Neuron (in vitro differentiated cells): ENCODE measurements at regions not wholly inside any gene's neighbourhood (a gene's known extent, or its start where the extent isn't known, plus 50 kb on each side); places are given as distances from the start of the nearest gene placed in this dataset.

ENCODE experiments used
- H2AFZ ChIP-seq: one replicate; pipeline ENCODE4 v1.6.1; 2013; ENCODE audit warnings: low read depth, mild to moderate bottlenecking, inconsistent platforms, low read length, moderate library complexity
- H3K27me3 ChIP-seq: one replicate; pipeline ENCODE4 v1.6.1; 2013; ENCODE audit warnings: low read length; ENCODE audit not compliant: insufficient read depth
- H3K36me3 ChIP-seq: one replicate; pipeline ENCODE4 v1.6.1; 2013; ENCODE audit warnings: low read length; ENCODE audit not compliant: insufficient read depth
- H3K4me1 ChIP-seq: one replicate; pipeline ENCODE4 v1.6.1; 2013; ENCODE audit warnings: low read length; ENCODE audit not compliant: insufficient read depth
- H3K4me3 ChIP-seq: 2 replicates; pipeline ENCODE4 v1.5.1; 2013; ENCODE audit warnings: mild to moderate bottlenecking, low read length, moderate library complexity
- H3K9me3 ChIP-seq: one replicate; pipeline ENCODE4 v1.6.1; 2013; ENCODE audit warnings: low read length

DNA sequence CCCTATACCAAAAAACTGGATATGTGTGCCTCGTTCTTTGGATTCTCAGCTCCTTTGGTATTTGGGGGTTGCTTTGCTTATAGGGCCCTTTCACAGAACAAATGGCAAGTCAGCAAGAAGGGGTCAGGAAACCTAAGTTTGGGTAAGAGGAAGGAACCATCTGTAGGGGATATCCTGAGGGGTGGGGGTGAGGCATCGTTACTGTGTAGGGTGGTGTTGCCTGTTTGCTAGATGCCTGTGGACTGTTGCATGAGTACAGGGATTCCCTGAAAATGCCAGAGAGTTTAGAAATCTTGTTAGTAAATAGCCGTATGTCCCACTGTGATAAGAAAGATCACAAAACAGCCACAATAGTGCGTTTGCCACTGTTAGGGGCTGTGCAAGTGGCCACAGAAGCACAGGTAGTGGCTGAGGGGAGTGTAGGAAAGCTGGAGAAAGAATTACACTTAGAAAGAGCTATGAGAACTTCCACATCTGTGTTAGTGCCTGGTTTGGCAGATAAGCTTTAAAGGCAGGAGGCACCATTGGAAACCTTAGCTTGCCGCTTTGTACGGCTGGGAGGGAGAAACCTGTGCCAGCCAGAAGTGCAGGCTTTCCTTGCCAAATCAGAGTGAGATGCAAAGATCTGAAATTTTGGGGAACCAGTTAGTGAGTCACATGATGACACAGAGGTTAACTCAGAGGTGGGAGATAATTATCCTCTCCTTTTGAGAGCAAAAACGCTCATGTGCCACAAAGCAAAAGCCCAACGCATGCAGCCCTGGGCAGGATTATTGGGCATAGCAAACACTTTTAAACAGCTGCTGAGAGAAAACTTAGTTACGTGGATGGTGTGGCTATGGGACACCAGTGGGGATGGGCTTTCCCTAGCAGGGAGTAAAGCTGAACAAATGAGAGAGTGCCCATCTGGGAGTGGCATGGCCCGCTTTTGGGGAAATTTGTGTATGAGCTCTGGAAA, 343.7 kb downstream of the ARAP2 start:
- no peaks in the 10 kb centered on the region for H3K9me3 ChIP-seq
- H2AFZ ChIP-seq: no peak overlapping the region
- no peaks in the 10 kb centered on the region for H3K4me1 ChIP-seq
- no peaks in the 10 kb centered on the region for H3K27me3 ChIP-seq
- no peak overlapping the region for H3K4me3 ChIP-seq
- H3K36me3 ChIP-seq: no peaks in the 10 kb centered on the region

DNA sequence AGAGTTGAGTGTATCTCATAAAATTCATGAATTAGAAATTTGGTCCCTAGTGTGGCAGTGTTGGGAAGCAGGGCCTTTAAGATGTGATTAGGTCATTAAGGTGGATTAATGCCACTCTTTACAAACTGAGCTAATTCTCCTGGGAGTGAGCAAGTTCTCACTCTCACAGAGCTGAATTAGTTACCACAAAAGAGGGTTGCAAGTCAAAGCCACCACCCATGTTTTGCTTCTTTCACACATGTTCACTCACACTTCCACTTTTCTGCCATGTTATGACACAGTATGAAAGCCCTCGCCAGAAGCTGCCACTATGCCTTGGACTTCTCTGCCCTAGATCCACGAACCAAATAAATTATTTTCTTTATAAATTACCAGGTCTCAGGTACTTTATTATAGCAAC, 332.1 kb downstream of the ARAP2 start:
- Histone ChIP-seq H3K27me3 (no peaks in the 10 kb centered on the region), H3K4me3 (no peak overlapping the region), H3K4me1 (no peaks in the 10 kb centered on the region), H2AFZ (no peak overlapping the region), H3K9me3 (no peaks in the 10 kb centered on the region), H3K36me3 (no peaks in the 10 kb centered on the region)

DNA sequence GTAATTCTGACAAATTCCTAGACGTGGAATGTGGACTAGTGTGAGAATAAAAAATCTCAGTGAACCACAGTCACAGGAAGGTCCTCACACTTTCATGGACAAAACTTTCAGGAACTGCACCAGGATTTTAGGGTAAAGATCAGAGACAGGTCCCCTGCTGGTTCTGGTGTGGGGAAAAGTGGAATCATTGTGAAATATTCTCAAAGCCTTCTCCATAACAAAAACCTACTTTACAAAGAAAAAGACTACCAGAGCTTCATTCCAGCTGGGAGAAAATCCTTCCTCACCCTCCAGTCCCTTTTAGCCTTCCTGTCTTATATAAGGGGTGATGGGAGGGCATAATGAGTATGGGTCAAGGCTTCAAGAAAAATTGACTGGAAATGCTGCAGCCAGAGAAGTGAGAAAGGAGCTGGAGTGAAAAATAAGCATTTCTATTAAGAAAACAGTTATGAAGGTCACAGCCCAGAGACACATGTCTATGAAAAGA, 325.8 kb downstream of the ARAP2 start:
- no peaks in the 10 kb centered on the region for H3K27me3 ChIP-seq
- no peak overlapping the region for H3K4me3 ChIP-seq
- H3K36me3 ChIP-seq: no peaks in the 10 kb centered on the region
- no peak overlapping the region for H2AFZ ChIP-seq
- no peaks in the 10 kb centered on the region for H3K9me3 ChIP-seq
- no peaks in the 10 kb centered on the region for H3K4me1 ChIP-seq

DNA sequence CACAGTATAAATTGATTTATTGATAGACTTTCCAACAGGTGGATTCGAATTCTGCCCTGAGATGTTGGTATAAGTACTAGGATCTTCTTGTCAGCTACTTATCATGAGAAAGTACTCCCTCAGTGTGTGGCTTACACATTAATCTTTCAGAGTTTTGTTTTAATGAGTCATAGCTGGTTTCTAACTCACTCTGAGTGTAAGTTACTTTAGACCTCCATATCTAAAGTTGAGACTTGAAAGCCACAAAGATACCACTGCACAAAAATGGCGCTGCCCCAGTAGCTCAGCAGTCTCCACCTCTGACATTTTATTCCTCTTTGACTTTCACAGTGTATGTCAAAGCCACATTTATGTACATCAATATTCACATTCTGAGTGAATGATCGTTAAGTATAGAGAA, 318.5 kb downstream of the ARAP2 start:
- H3K9me3 ChIP-seq: no peaks in the 10 kb centered on the region
- peaks cover 3% of the 10 kb centered on the region for H3K4me1 ChIP-seq
- H3K27me3 ChIP-seq: no peaks in the 10 kb centered on the region
- H3K36me3 ChIP-seq: no peaks in the 10 kb centered on the region
- no peak overlapping the region for H2AFZ ChIP-seq
- H3K4me3 ChIP-seq: no peak overlapping the region

DNA sequence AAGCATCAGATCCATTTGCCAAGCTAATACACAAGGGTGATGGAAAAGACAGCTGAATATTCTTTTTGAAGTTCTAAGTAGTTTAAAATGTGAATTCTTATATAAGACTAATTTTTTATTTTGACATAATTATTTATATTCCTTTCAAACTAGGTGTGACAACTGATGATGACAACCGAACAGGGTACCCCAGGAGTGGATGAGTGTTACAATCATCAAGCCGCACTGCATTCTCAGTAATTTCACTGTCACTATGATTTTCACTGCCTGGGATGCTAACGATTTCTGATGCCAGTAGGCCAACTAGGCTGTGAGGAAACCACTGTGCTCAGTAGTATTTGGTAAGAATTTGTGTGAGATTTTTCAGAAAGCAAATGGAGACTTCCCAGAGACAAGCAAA, 317.5 kb downstream of the ARAP2 start:
- Histone ChIP-seq H3K9me3 (no peaks in the 10 kb centered on the region), H3K36me3 (no peaks in the 10 kb centered on the region), H3K4me1 (peaks cover 3% of the 10 kb centered on the region), H3K4me3 (no peak overlapping the region), H3K27me3 (no peaks in the 10 kb centered on the region), H2AFZ (no peak overlapping the region)

DNA sequence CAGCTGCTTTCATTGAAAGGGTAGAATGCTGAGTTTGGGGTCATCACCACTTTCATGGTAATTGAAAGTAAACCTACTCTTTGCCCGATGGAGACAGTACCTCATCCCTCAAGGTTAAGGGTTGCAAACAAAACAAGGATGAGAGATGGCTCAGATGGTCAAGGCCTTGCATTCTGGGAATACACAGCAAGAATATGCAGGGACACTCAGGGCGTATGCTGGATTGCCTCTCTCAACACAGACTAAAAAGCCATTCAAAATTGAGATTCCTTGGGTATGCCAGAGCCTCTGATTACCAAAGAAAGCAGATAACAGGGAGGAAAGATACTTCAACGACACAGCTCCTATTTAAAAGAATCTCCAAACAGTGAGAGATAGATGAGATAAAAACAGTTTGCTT, 310.4 kb downstream of the ARAP2 start:
- Histone ChIP-seq H2AFZ (no peak overlapping the region), H3K9me3 (no peaks in the 10 kb centered on the region), H3K4me3 (no peak overlapping the region), H3K4me1 (peaks cover 10% of the 10 kb centered on the region), H3K36me3 (no peaks in the 10 kb centered on the region), H3K27me3 (no peaks in the 10 kb centered on the region)

DNA sequence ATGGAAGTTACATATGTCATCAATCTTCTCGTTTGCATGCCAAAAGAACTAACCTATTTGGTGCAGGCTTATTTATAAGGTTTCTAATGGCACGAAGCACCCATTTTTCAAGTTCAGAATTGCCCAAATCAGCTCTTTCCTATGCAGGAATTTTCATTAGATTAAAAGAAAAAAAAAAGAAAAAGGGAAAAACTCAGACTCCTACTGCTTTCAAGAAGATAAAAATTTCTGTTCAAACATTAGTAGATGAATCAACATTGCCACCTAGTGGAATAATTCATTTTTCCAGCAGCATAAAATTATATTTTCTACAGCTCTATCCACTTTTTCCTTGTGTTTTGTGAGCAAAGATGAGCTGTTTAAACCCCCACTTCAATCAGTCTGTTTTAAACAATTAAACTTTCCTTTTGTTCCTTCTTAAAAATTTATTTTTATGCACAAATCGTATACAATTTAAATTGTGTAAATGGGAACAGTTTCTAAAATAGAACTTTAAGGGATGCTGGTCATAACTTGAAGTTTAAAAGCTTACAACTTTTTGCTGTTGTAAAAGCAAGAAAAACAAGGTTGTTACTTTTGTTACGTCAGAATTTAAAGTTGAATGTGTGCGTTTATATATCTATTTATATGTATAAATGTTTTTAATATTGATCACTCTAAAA, 309.9 kb downstream of the ARAP2 start:
- Histone ChIP-seq H3K9me3 (no peaks in the 10 kb centered on the region), H3K4me3 (no peak overlapping the region), H2AFZ (no peak overlapping the region), H3K36me3 (no peaks in the 10 kb centered on the region), H3K4me1 (peaks cover 8% of the 10 kb centered on the region), H3K27me3 (no peaks in the 10 kb centered on the region)

DNA sequence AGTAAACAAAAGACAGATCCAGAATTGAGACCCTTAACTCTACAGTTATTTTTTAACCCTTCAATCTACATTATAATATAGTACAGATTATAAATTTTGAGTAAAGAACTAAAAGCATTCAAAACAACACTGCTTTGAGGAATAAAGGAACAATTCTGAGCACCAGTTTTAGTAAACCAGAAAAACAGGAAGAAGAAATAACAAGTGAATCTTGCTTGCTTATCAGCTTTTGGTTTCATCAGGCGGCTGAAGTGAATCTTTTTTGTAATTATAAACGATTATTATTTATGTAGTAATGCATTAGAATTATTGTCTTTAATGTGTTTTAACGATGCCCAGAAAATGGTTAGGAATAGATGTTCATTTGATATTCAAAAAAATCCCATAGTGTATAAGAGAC, 305.4 kb downstream of the ARAP2 start:
- H3K4me3 ChIP-seq: no peak overlapping the region
- H2AFZ ChIP-seq: no peak overlapping the region
- H3K36me3 ChIP-seq: no peaks in the 10 kb centered on the region
- H3K9me3 ChIP-seq: no peaks in the 10 kb centered on the region
- H3K4me1 ChIP-seq: peaks cover 4% of the 10 kb centered on the region
- no peaks in the 10 kb centered on the region for H3K27me3 ChIP-seq

DNA sequence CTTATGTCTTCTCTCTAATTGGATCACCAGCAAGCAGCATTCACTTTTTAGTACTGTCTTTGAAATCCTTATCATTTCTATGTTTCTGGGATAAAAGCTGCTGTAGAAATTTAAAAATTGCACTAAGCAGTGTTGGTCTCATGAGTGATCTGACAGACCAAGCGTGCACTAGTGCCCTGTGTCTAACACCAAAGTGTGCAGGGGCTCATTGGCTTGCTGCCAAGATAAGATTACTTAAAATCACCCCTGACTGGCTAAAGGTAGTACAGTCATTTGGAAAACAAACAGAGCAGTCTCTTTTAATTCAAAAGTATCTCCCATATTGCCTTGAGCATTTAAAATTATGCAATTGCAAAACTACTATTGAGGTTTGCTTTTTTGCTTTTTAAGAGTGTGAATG, 304.6 kb downstream of the ARAP2 start:
- no peak overlapping the region for H3K4me3 ChIP-seq

DNA sequence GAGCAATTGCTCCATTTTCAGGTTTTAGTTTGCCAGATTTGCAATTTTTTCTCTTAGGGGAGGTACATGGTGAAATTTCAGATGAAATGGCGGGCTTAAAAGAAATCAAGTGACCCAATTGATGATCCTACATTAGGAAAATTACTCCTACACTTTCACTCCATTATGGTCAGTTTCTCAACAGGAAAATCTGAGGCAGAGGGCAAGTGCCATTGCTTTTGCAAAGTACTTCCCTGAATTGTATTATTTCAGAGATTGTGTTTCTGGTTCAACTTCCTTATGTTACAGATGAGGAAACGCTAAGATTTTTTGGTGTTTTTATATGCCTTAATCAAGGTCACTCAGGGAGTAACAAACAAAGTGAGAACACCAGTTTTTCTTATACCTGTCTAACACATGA, 302.2 kb downstream of the ARAP2 start:
- H3K4me1 ChIP-seq: no peaks in the 10 kb centered on the region
- no peak overlapping the region for H2AFZ ChIP-seq
- no peaks in the 10 kb centered on the region for H3K27me3 ChIP-seq
- H3K4me3 ChIP-seq: no peak overlapping the region
- H3K36me3 ChIP-seq: no peaks in the 10 kb centered on the region
- no peaks in the 10 kb centered on the region for H3K9me3 ChIP-seq

More for the DNA sequence above, 304.6 kb downstream of the ARAP2 start:
- H3K36me3 ChIP-seq: no peaks in the 10 kb centered on the region
- H2AFZ ChIP-seq: no peak overlapping the region
- no peaks in the 10 kb centered on the region for H3K4me1 ChIP-seq
- no peaks in the 10 kb centered on the region for H3K9me3 ChIP-seq
- no peaks in the 10 kb centered on the region for H3K27me3 ChIP-seq

DNA sequence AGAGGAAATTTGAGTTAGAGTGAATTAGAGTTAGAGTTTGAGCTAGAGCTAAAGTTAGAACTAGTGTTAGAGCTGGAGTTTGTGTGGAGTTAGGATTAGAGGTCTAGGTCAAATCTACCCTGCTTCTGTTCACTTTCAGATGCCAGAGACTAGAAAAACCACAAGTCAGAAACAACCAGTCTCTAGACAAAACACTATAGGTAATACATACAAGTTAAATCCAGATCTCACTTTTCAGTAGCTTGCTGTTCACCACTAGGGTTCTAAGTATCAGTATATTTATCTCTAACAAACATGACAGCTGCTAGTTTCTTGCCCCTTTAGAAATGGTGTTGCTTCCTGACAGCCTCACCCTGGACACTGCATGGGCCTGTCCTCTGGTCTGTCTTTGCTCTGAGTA, 300.7 kb downstream of the ARAP2 start:
- no peaks in the 10 kb centered on the region for H3K36me3 ChIP-seq
- H2AFZ ChIP-seq: no peak overlapping the region
- H3K4me1 ChIP-seq: no peaks in the 10 kb centered on the region
- no peaks in the 10 kb centered on the region for H3K27me3 ChIP-seq
- H3K4me3 ChIP-seq: no peak overlapping the region
- no peaks in the 10 kb centered on the region for H3K9me3 ChIP-seq

DNA sequence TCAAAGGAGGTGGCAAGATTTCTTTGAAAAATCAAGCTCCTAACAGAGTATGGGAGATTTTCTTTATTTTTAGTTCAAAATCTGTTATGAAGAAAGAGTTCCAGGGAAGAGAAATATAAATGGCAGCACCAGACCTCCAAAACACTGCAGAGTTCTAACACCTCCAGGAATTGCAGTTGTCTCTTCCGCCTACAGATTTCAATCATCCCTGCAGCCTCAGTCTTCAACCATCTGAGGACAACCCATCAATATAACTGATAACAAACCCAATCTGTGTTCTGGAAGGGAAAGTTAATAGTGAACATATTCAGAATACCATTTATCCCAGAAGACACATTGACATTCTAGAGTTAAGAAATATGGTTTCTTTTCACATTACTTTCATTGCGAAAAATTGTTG, 296.1 kb downstream of the ARAP2 start:
- no peaks in the 10 kb centered on the region for H3K4me1 ChIP-seq
- H3K36me3 ChIP-seq: no peaks in the 10 kb centered on the region
- H3K9me3 ChIP-seq: no peaks in the 10 kb centered on the region
- H3K4me3 ChIP-seq: no peak overlapping the region
- H2AFZ ChIP-seq: no peak overlapping the region
- no peaks in the 10 kb centered on the region for H3K27me3 ChIP-seq

DNA sequence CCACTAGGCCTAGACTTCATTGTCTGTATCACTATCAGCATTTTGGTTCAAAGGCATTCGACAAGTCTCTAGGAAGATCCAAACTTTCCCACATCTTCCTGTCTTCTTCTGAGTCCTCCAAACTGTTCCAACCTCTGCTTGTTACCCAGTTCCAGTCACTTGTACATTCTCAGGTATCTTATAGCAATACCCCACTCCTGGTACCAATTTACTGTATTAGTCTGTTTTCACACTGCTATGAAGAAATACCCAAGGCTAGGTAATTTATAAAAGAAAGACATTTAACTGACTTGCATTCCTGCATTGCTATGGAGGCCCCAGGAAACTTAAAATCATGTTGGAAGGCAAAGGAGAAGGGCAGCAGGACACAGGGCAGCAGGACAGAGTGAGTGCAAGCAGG, 293.9 kb downstream of the ARAP2 start:
- Histone ChIP-seq H3K27me3 (no peaks in the 10 kb centered on the region), H3K4me3 (no peak overlapping the region), H3K36me3 (no peaks in the 10 kb centered on the region), H3K9me3 (no peaks in the 10 kb centered on the region), H2AFZ (no peak overlapping the region), H3K4me1 (no peaks in the 10 kb centered on the region)
